GM12801 (cell line): ENCODE measurements at regions not wholly inside any gene's neighbourhood (a gene's known extent, or its start where the extent isn't known, plus 50 kb on each side); places are given as distances from the start of the nearest gene placed in this dataset.

Experiments used
- CTCF ChIP-seq: IDR thresholded peaks from one replicate; pipeline ENCODE4 v1.5.1; 2011; ENCODE audit warnings: control low read depth; ENCODE audit not compliant: insufficient read length; ENCODE audit errors: extremely low read depth

GRCh38 chr20:58086763-58087561, 141.5 kb downstream of the ANKRD60 start:
- peak; percentile 4 for TF ChIP-seq CTCF

DNA sequence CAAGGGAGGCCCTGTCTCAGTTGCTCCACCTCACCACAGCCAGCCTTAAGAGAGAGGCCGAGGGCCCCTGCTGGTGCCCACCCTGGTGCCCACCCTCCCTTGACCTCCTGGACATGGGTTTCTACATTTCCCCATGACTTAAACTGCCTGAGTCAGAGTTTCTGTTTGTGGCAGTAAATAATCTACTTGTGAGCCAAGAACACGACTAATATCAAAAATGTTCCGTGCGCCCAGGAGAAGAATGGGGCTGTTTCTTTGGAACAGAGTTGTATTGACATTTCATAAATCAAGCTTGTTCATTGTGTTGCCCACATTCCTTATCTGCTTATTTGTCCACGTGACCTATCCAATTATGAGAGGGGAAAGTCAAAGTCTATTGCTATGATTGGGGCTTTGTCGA, 143.5 kb downstream of the ANKRD60 start:
- TF ChIP-seq CTCF: no peak

- TF ChIP-seq CTCF: no peak
Observed at GRCh38 chr20:58084566-58084965, 143.9 kb downstream of the ANKRD60 start.

GRCh38 chr20:58081846-58082245, 146.6 kb downstream of the ANKRD60 start:
- no peak for TF ChIP-seq CTCF

DNA sequence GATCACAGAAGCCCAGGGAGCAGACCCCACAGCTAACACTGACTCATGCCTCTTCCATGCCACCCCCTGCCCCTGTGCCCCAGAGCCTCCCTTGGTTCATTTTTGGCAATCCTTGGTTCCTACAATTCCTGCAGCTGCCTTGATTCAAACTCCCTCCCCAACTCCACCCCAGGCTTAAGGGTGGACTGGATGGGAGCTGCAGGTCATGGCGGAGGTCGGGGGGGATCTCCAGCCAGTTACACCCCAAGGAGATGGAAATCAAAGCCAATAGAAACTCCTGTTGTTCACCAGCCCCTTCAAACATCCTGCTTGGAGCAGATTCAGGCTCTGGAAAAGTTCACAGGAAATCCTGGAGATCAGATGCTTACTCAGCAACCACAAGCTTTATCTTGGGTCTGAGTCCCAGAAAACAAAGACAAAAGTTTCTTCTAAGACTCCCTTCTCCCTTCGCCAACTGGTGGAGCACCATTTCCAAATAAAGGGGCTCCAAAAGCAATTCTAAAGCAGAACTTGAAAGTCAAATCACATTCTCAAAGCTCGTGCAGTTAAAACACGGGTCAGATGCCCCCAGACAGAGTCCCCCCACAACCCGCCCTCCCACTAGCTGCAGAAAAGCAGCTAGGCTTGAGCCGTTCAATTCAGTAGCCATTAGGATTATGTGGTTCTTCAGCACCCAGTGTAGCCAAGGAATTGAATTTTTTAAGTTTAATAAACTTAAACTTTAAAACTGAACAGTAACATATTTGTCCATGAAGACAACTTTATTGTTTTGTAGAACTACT, 149.5 kb downstream of the ANKRD60 start:
- no peak for TF ChIP-seq CTCF

DNA sequence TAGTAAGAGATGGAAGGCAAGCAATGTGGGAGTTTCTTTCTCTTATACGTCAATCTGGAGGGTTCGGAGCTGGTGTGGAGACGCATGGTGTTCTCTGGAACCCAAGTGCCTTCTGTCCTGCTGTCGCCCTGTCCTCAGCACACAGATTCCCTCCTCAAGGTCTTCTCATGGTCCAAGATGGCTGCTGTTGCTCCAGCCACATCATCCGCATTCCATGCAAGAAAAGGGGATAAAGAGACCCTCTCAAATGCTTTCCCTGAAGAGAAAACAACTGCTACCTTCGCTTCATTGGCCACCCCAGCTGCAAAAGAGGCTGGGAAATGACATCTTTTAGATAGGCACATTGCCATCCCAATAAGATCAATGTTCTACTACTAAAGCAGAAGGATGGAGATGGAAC, 151.2 kb downstream of the ANKRD60 start:
- no peak for TF ChIP-seq CTCF

GRCh38 chr20:58076405-58076804, 152.0 kb downstream of the ANKRD60 start:
- no peak for TF ChIP-seq CTCF
